Neural cell (in vitro differentiated cells): ENCODE measurements at regions not wholly inside any gene's neighbourhood (a gene's known extent, or its start where the extent isn't known, plus 50 kb on each side); places are given as distances from the start of the nearest gene placed in this dataset.

Experiments used
- EP300 ChIP-seq: fragments of 450-650 bp; conservative IDR thresholded peaks from 2 replicates; pipeline ENCODE4 v1.6.1; 2014; ENCODE audit warnings: antibody characterized with exemption, mild to moderate bottlenecking, moderate library complexity; ENCODE audit not compliant: poor library complexity, severe bottlenecking
- EZH2 ChIP-seq: fragments of 200-600, 300-800 bp; shearing (Covaris generic), sonication (generic); IDR thresholded peaks from 2 replicates; pipeline ENCODE4 v1.6.1; 2014; ENCODE audit warnings: antibody characterized with exemption, low read length, borderline replicate concordance, mild to moderate bottlenecking; ENCODE audit not compliant: insufficient read depth, poor library complexity, severe bottlenecking
- MXI1 ChIP-seq: fragments of 450-650 bp; conservative IDR thresholded peaks from 2 replicates; pipeline ENCODE4 v1.6.1; 2014; ENCODE audit warnings: antibody characterized with exemption, mild to moderate bottlenecking; ENCODE audit not compliant: poor library complexity, severe bottlenecking
- POLR2AphosphoS5 ChIP-seq: IDR thresholded peaks from 2 replicates; pipeline ENCODE4 v1.6.1; 2012
- SMC3 ChIP-seq: fragments of 450-650 bp; conservative IDR thresholded peaks from 2 replicates; pipeline ENCODE4 v1.6.1; 2014; ENCODE audit warnings: antibody characterized with exemption, mild to moderate bottlenecking, moderate library complexity; ENCODE audit not compliant: poor library complexity
- TAF1 ChIP-seq: IDR thresholded peaks from 2 replicates; pipeline ENCODE4 v1.6.1; 2012; ENCODE audit warnings: low read depth
- TF ChIP-seq, protein P1 (sequence below): fragments of 450-650 bp; IDR thresholded peaks from 2 replicates; pipeline ENCODE4 v1.5.1; 2014; ENCODE audit warnings: antibody characterized with exemption, mild to moderate bottlenecking, moderate library complexity; ENCODE audit not compliant: poor library complexity, severe bottlenecking
- TF ChIP-seq, protein P2 (sequence below): IDR thresholded peaks from 2 replicates; pipeline ENCODE4 v1.6.1; 2012; ENCODE audit warnings: borderline replicate concordance

DNA sequence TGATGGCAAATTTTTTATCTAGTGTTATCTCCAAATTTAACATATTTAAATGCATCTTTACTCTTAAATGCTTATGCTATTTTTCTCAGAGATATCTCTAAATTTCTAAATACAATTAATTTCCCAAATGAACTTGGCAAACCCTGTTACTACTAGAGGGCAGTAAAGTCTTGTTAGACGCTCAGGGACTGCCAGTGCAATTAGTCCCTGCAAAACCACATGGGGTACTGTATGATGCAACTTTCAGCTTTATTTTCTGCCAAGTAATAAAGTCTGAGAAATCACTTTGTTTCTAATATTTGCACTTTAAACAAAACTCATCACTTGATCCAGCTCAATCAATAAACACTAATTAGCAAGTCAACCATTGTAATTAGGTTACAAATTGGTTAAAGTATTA is 76.0 kb upstream of the ADGRB3 start:
- TF ChIP-seq, protein P1, sequence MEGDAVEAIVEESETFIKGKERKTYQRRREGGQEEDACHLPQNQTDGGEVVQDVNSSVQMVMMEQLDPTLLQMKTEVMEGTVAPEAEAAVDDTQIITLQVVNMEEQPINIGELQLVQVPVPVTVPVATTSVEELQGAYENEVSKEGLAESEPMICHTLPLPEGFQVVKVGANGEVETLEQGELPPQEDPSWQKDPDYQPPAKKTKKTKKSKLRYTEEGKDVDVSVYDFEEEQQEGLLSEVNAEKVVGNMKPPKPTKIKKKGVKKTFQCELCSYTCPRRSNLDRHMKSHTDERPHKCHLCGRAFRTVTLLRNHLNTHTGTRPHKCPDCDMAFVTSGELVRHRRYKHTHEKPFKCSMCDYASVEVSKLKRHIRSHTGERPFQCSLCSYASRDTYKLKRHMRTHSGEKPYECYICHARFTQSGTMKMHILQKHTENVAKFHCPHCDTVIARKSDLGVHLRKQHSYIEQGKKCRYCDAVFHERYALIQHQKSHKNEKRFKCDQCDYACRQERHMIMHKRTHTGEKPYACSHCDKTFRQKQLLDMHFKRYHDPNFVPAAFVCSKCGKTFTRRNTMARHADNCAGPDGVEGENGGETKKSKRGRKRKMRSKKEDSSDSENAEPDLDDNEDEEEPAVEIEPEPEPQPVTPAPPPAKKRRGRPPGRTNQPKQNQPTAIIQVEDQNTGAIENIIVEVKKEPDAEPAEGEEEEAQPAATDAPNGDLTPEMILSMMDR, result no peak
- TF ChIP-seq MXI1, result no peak
- TF ChIP-seq EZH2, result no peak
- TF ChIP-seq POLR2AphosphoS5, result no peak
- TF ChIP-seq TAF1, result no peak
- TF ChIP-seq EP300, result no peak
- TF ChIP-seq, protein P2, sequence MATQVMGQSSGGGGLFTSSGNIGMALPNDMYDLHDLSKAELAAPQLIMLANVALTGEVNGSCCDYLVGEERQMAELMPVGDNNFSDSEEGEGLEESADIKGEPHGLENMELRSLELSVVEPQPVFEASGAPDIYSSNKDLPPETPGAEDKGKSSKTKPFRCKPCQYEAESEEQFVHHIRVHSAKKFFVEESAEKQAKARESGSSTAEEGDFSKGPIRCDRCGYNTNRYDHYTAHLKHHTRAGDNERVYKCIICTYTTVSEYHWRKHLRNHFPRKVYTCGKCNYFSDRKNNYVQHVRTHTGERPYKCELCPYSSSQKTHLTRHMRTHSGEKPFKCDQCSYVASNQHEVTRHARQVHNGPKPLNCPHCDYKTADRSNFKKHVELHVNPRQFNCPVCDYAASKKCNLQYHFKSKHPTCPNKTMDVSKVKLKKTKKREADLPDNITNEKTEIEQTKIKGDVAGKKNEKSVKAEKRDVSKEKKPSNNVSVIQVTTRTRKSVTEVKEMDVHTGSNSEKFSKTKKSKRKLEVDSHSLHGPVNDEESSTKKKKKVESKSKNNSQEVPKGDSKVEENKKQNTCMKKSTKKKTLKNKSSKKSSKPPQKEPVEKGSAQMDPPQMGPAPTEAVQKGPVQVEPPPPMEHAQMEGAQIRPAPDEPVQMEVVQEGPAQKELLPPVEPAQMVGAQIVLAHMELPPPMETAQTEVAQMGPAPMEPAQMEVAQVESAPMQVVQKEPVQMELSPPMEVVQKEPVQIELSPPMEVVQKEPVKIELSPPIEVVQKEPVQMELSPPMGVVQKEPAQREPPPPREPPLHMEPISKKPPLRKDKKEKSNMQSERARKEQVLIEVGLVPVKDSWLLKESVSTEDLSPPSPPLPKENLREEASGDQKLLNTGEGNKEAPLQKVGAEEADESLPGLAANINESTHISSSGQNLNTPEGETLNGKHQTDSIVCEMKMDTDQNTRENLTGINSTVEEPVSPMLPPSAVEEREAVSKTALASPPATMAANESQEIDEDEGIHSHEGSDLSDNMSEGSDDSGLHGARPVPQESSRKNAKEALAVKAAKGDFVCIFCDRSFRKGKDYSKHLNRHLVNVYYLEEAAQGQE, result no peak
- TF ChIP-seq SMC3, result no peak
